Aorta (tissue), 5 donors: ENCODE measurements at regions not wholly inside any gene's neighbourhood (a gene's known extent, or its start where the extent isn't known, plus 50 kb on each side); places are given as distances from the start of the nearest gene placed in this dataset.

Source experiments
- ATAC-seq: fragments of 200-7000 bp; cut with Tn5 transposase; one replicate; pipeline ENCODE4 v1.9.1; 2022; ENCODE audit warnings: moderate library complexity; ENCODE audit not compliant: low FRiP score
- DNase-seq, 2 donors: peaks; one replicate each; pipeline ENCODE4 v3.0.0-alpha.2; 2020
- H3K27ac ChIP-seq, 2 donors: one replicate each; pipeline ENCODE4 v1.5.1; 2013; ENCODE audit warnings: low read length in 2 of 2, mild to moderate bottlenecking in 2 of 2, moderate library complexity in 2 of 2, control low read depth in 1 of 2, inconsistent platforms in 1 of 2, low read depth in 1 of 2
- H3K27me3 ChIP-seq, 2 donors: one replicate each; pipeline ENCODE4 v1.6.1; 2013; ENCODE audit warnings: control low read depth in 1 of 2, low read length in 1 of 2, mild to moderate bottlenecking in 1 of 2, moderate library complexity in 1 of 2; ENCODE audit not compliant: insufficient read depth in 2 of 2, control insufficient read depth in 1 of 2
- H3K36me3 ChIP-seq, 2 donors: one replicate each; pipeline ENCODE4 v1.6.1; 2013; ENCODE audit warnings: control low read depth in 1 of 2, low read length in 1 of 2, mild to moderate bottlenecking in 1 of 2; ENCODE audit not compliant: insufficient read depth in 2 of 2, control insufficient read depth in 1 of 2
- H3K4me1 ChIP-seq, 2 donors: one replicate each; pipeline ENCODE4 v1.6.1; 2013; ENCODE audit warnings: low read length in 2 of 2, control low read depth in 1 of 2, mild to moderate bottlenecking in 1 of 2, moderate library complexity in 1 of 2; ENCODE audit not compliant: insufficient read depth in 2 of 2, control insufficient read depth in 1 of 2
- H3K4me3 ChIP-seq, 2 donors: one replicate each; pipeline ENCODE4 v1.5.1; 2013; ENCODE audit warnings: low read length in 2 of 2, control low read depth in 1 of 2, mild to moderate bottlenecking in 1 of 2
- H3K9me3 ChIP-seq: one replicate; pipeline ENCODE4 v1.6.1; 2013; ENCODE audit warnings: mild to moderate bottlenecking, low read length; ENCODE audit not compliant: control insufficient read depth
- WGBS, 2 donors: extraction: QIAGEN DNeasy Blood & Tissue Kit; methylation state at CpG; one replicate each; pipeline ENCODE4 v1.1.7; 2013; 5-methylcytosine and 5-hydroxymethylcytosine counted together
- intact Hi-C, 2 donors: fragments of 100-400 bp; cut with DNase I; formaldehyde crosslinking; loops; one replicate each; pipeline versions ENCODE4 v1.14.2 to v1.15.0; 2022
- donor health status: healthy with polysubstance abuse.
- donor health status: Bipolar disorder and iron deficiency.
- donor health status: DM: no; HTN: no; CAD: no.
- donor health status: DM: no; HTN: no; CAD: no.
- donor health status: DM: yes; HTN: yes; CAD: no.

- Histone ChIP-seq H3K4me1 (no peaks in the 10 kb centered on the region), H3K9me3 (no peaks in the 10 kb centered on the region), H3K36me3 (no peaks in the 10 kb centered on the region), H3K27me3 (no peaks in the 10 kb centered on the region), H3K4me3 (no peak overlapping the region), H3K27ac (no peak overlapping the region)
- ATAC-seq (no peak), DNase-seq (no peak)
- intact Hi-C loops, result no loop called here
- 57 to 59% methylated on average over 2 of the region's 2 CpGs for WGBS, 2 donors
Observed at GRCh38 chr6:94443701-94444100, 1024.3 kb upstream of the EPHA7 start.

GRCh38 chr6:94424692-94425091 is 1005.3 kb upstream of the EPHA7 start:
- Histone ChIP-seq H3K27ac (no peak overlapping the region), H3K9me3 (no peaks in the 10 kb centered on the region), H3K4me1 (no peaks in the 10 kb centered on the region), H3K27me3 (no peaks in the 10 kb centered on the region), H3K4me3 (no peak overlapping the region), H3K36me3 (no peaks in the 10 kb centered on the region)
- no peak for DNase-seq
- no peak for ATAC-seq
- intact Hi-C loops, result no loop called here

- no peaks in the 10 kb centered on the region for H3K27me3 ChIP-seq
- no peak for DNase-seq
- no peak overlapping the region for H3K27ac ChIP-seq
- H3K36me3 ChIP-seq, result no peaks in the 10 kb centered on the region
- H3K4me3 ChIP-seq, result no peak overlapping the region
- WGBS, 2 donors, result 65 to 79% methylated on average over 1 of the region's 1 CpG
- no peak for ATAC-seq
- intact Hi-C loops, result no loop called here
- H3K9me3 ChIP-seq, result no peaks in the 10 kb centered on the region
- H3K4me1 ChIP-seq, result no peaks in the 10 kb centered on the region
Observed at GRCh38 chr6:94417363-94417762, 998.0 kb upstream of the EPHA7 start.

GRCh38 chr6:94414041-94414440 is 994.7 kb upstream of the EPHA7 start:
- Histone ChIP-seq H3K36me3 (no peaks in the 10 kb centered on the region), H3K9me3 (no peaks in the 10 kb centered on the region), H3K27ac (no peak overlapping the region), H3K27me3 (no peaks in the 10 kb centered on the region), H3K4me1 (no peaks in the 10 kb centered on the region), H3K4me3 (no peak overlapping the region)
- ATAC-seq, result no peak
- 79 to 87% methylated on average over 1 of the region's 1 CpG for WGBS, 2 donors
- intact Hi-C loops, result no loop called here
- DNase-seq, result no peak

GRCh38 chr6:94401311-94401710 is 982.0 kb upstream of the EPHA7 start:
- Histone ChIP-seq H3K27me3 (no peaks in the 10 kb centered on the region), H3K27ac (no peak overlapping the region)
- intact Hi-C loops, result no loop called here

GRCh38 chr6:94394822-94395221 is 975.5 kb upstream of the EPHA7 start:
- DNase-seq (no peak), ATAC-seq (no peak)
- Histone ChIP-seq H3K9me3 (no peaks in the 10 kb centered on the region), H3K4me3 (no peak overlapping the region), H3K36me3 (no peaks in the 10 kb centered on the region), H3K27me3 (no peaks in the 10 kb centered on the region), H3K4me1 (no peaks in the 10 kb centered on the region), H3K27ac (no peak overlapping the region)
- intact Hi-C loops, result no loop called here
- WGBS, 2 donors, result 87 to 88% methylated on average over 2 of the region's 2 CpGs

More at GRCh38 chr6:94401311-94401710, 982.0 kb upstream of the EPHA7 start:
- Histone ChIP-seq H3K36me3 (no peaks in the 10 kb centered on the region), H3K9me3 (no peaks in the 10 kb centered on the region), H3K4me3 (no peak overlapping the region), H3K4me1 (no peaks in the 10 kb centered on the region)
- 22 to 31% methylated on average over 3 of the region's 3 CpGs for WGBS, 2 donors
- DNase-seq (no peak), ATAC-seq (no peak)

- intact Hi-C loops, result no loop called here
- DNase-seq, result no peak
- Histone ChIP-seq H3K27ac (no peak overlapping the region), H3K27me3 (no peaks in the 10 kb centered on the region), H3K9me3 (no peaks in the 10 kb centered on the region), H3K4me1 (no peaks in the 10 kb centered on the region), H3K4me3 (no peak overlapping the region), H3K36me3 (no peaks in the 10 kb centered on the region)
- no peak for ATAC-seq
- 74 to 79% methylated on average over 2 of the region's 2 CpGs for WGBS, 2 donors
Observed at GRCh38 chr6:94389218-94389617, 969.9 kb upstream of the EPHA7 start.

- DNase-seq, result no peak
- H3K27ac ChIP-seq, result no peak overlapping the region
- H3K27me3 ChIP-seq, result no peaks in the 10 kb centered on the region
- intact Hi-C loops, result no loop called here
- no peaks in the 10 kb centered on the region for H3K9me3 ChIP-seq
- ATAC-seq, result no peak
- no peaks in the 10 kb centered on the region for H3K36me3 ChIP-seq
- WGBS, 2 donors, result 58 to 76% methylated on average over 1 of the region's 1 CpG
- H3K4me1 ChIP-seq, result no peaks in the 10 kb centered on the region
- H3K4me3 ChIP-seq, result no peak overlapping the region
Observed at GRCh38 chr6:94377835-94378234, 958.5 kb upstream of the EPHA7 start.

GRCh38 chr6:94376876-94377275 is 957.5 kb upstream of the EPHA7 start:
- WGBS, 2 donors, result 80 to 85% methylated on average over 1 of the region's 1 CpG
- H3K4me3 ChIP-seq, result no peak overlapping the region
- no peaks in the 10 kb centered on the region for H3K4me1 ChIP-seq
- DNase-seq (no peak), ATAC-seq (no peak)
- H3K9me3 ChIP-seq, result no peaks in the 10 kb centered on the region
- no peaks in the 10 kb centered on the region for H3K36me3 ChIP-seq
- H3K27me3 ChIP-seq, result no peaks in the 10 kb centered on the region
- intact Hi-C loops, result no loop called here
- H3K27ac ChIP-seq, result no peak overlapping the region
